ENCODE measurements at regions not wholly inside any gene's neighbourhood (a gene's known extent, or its start where the extent isn't known, plus 50 kb on each side); places are given as distances from the start of the nearest gene placed in this dataset.

DNA sequence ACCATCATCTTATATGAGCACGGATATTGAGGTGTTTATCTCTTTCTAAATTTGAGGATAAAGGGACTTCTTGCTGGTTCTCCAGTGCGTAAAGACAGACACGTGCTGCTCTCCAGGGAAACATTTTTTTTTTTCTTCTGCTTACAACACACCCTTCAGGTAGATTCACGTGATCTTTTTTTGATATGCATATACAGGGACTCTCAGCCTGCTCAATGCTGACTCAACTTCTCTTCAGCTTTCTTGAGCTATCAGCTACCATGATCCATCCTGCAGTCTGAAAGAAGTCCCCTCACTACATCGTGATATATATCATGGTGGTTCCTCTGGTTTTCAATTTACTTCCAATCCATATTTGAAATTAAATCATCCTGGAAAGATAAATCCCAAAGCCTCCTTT is 87.1 kb upstream of the SLITRK3 start:
- H3K14ac ChIP-seq (ENCODE audit: low read length), result no peak overlapping the region
- no peaks in the 10 kb centered on the region for H3K79me2 ChIP-seq (ENCODE audit: control insufficient read depth, insufficient read depth, low read length, poor library complexity)
- WGBS (ENCODE audit: extremely low coverage, insufficient coverage, insufficient read length), result no CpG with 5 or more reads among the region's 5 CpGs
- H2AK5ac ChIP-seq (ENCODE audit: low read length), result no peak overlapping the region
- H3K4me1 ChIP-seq (ENCODE audit: control insufficient read depth in 1 of 2, insufficient read depth in 2 of 2, low read length in 2 of 2), result no peaks in the 10 kb centered on the region
- H3K4me3 ChIP-seq (ENCODE audit: low read depth, low read length), result no peak overlapping the region
- no peaks in the 10 kb centered on the region for H3K9me3 ChIP-seq (ENCODE audit: insufficient read depth, low read depth, low read length)
- no peak overlapping the region for H3K23ac ChIP-seq (ENCODE audit: low read length)
- H3K18ac ChIP-seq (ENCODE audit: low read length), result no peak overlapping the region
- H4K8ac ChIP-seq (ENCODE audit: low read depth, low read length), result no peak overlapping the region
- no peaks in the 10 kb centered on the region for H3K27me3 ChIP-seq (ENCODE audit: insufficient read depth, low read length)
- H3K9ac ChIP-seq (ENCODE audit: low read length), result no peak overlapping the region
- H2BK12ac ChIP-seq (ENCODE audit: low read length), result no peak overlapping the region
- H4K91ac ChIP-seq (ENCODE audit: low read depth, low read length), result no peak overlapping the region
- H3K4me2 ChIP-seq (ENCODE audit: low read length), result no peak overlapping the region
- no peak for DNase-seq
- H3K4ac ChIP-seq (ENCODE audit: low read depth, low read length), result no peak overlapping the region
- H2BK120ac ChIP-seq (ENCODE audit: insufficient read depth, low read length, poor library complexity), result no peak overlapping the region
- H3K79me1 ChIP-seq (ENCODE audit: low read length), result no peaks in the 10 kb centered on the region
- no peaks in the 10 kb centered on the region for H3K36me3 ChIP-seq (ENCODE audit: control insufficient read depth in 1 of 2, insufficient read depth in 2 of 2, low read length in 2 of 2)
- no peak overlapping the region for H2BK5ac ChIP-seq (ENCODE audit: low read depth, low read length, poor library complexity)
- no peak overlapping the region for H4K12ac ChIP-seq (ENCODE audit: low read depth, low read length)
- no peak overlapping the region for H2AFZ ChIP-seq (ENCODE audit: insufficient read depth, low read length, poor library complexity)
- no peak overlapping the region for H3K27ac ChIP-seq (ENCODE audit: low read depth, low read length)

DNA sequence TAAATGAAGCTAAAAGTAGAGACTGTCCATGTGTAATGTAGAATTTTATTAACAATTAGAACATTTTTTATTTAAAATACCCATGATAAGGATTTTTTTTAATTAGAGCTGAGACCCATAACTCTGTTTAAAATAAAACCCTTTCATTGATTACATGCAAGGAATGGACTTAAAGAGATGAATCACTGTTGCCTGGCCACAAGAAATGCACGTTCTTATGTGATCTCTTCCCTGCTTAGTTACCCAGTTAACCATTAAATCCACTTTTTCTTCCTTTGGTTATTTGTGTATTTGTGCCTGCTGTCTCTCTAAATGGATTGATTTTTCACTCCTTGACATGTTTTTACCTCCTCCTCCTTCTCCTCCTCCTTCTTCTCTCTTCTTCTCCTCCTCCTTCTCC is 83.3 kb upstream of the SLITRK3 start:
- no CpG with 5 or more reads among the region's 1 CpG for WGBS (ENCODE audit: extremely low coverage, insufficient coverage, insufficient read length)
- no peak overlapping the region for H2AK5ac ChIP-seq (ENCODE audit: low read length)
- no peaks in the 10 kb centered on the region for H3K27me3 ChIP-seq (ENCODE audit: insufficient read depth, low read length)
- H2BK12ac ChIP-seq (ENCODE audit: low read length), result no peak overlapping the region
- no peak overlapping the region for H3K4me3 ChIP-seq (ENCODE audit: low read depth, low read length)
- no peak overlapping the region for H4K91ac ChIP-seq (ENCODE audit: low read depth, low read length)
- H3K79me2 ChIP-seq (ENCODE audit: control insufficient read depth, insufficient read depth, low read length, poor library complexity), result no peaks in the 10 kb centered on the region
- H3K9me3 ChIP-seq (ENCODE audit: insufficient read depth, low read depth, low read length), result no peaks in the 10 kb centered on the region
- no peak overlapping the region for H3K23ac ChIP-seq (ENCODE audit: low read length)
- no peak overlapping the region for H3K14ac ChIP-seq (ENCODE audit: low read length)
- no peaks in the 10 kb centered on the region for H3K36me3 ChIP-seq (ENCODE audit: control insufficient read depth in 1 of 2, insufficient read depth in 2 of 2, low read length in 2 of 2)
- H2AFZ ChIP-seq (ENCODE audit: insufficient read depth, low read length, poor library complexity), result no peak overlapping the region
- H3K4me1 ChIP-seq (ENCODE audit: control insufficient read depth in 1 of 2, insufficient read depth in 2 of 2, low read length in 2 of 2), result no peaks in the 10 kb centered on the region
- no peak overlapping the region for H3K4ac ChIP-seq (ENCODE audit: low read depth, low read length)
- H3K9ac ChIP-seq (ENCODE audit: low read length), result no peak overlapping the region
- H2BK5ac ChIP-seq (ENCODE audit: low read depth, low read length, poor library complexity), result no peak overlapping the region
- no peaks in the 10 kb centered on the region for H3K79me1 ChIP-seq (ENCODE audit: low read length)
- H4K12ac ChIP-seq (ENCODE audit: low read depth, low read length), result no peak overlapping the region
- no peak for DNase-seq
- H2BK120ac ChIP-seq (ENCODE audit: insufficient read depth, low read length, poor library complexity), result no peak overlapping the region
- H4K8ac ChIP-seq (ENCODE audit: low read depth, low read length), result no peak overlapping the region
- no peak overlapping the region for H3K4me2 ChIP-seq (ENCODE audit: low read length)
- H3K27ac ChIP-seq (ENCODE audit: low read depth, low read length), result no peak overlapping the region
- no peak overlapping the region for H3K18ac ChIP-seq (ENCODE audit: low read length)

DNA sequence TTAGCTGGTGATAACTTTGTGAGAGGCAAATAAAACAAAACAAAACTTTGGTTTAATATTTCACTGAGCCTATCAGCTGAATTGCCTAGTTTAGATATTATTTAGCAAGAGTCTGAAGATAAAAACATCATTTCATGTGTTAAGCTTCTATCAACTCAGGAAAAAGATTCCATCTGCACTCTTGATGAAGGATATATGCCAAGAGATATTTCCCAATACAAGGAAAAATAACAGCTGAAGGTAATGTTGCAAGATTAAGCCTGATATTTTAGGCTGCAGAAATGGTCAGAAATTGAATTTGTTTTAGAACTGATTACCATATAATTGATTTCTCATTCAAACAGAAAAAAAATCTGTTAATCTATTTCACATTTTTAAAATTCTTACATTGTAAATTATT is 77.2 kb upstream of the SLITRK3 start:
- H3K27me3 ChIP-seq (ENCODE audit: insufficient read depth, low read length), result no peaks in the 10 kb centered on the region
- no peaks in the 10 kb centered on the region for H3K79me1 ChIP-seq (ENCODE audit: low read length)
- H3K9ac ChIP-seq (ENCODE audit: low read length), result no peak overlapping the region
- no peak overlapping the region for H4K91ac ChIP-seq (ENCODE audit: low read depth, low read length)
- no peak overlapping the region for H3K18ac ChIP-seq (ENCODE audit: low read length)
- no peak overlapping the region for H2AK5ac ChIP-seq (ENCODE audit: low read length)
- H3K4me3 ChIP-seq (ENCODE audit: low read depth, low read length), result no peak overlapping the region
- H3K14ac ChIP-seq (ENCODE audit: low read length), result no peak overlapping the region
- H3K9me3 ChIP-seq (ENCODE audit: insufficient read depth, low read depth, low read length), result no peaks in the 10 kb centered on the region
- DNase-seq, result no peak
- H3K27ac ChIP-seq (ENCODE audit: low read depth, low read length), result no peak overlapping the region
- no peak overlapping the region for H2AFZ ChIP-seq (ENCODE audit: insufficient read depth, low read length, poor library complexity)
- H3K36me3 ChIP-seq (ENCODE audit: control insufficient read depth in 1 of 2, insufficient read depth in 2 of 2, low read length in 2 of 2), result no peaks in the 10 kb centered on the region
- H3K4me1 ChIP-seq (ENCODE audit: control insufficient read depth in 1 of 2, insufficient read depth in 2 of 2, low read length in 2 of 2), result no peaks in the 10 kb centered on the region
- no peak overlapping the region for H2BK5ac ChIP-seq (ENCODE audit: low read depth, low read length, poor library complexity)
- no peak overlapping the region for H2BK12ac ChIP-seq (ENCODE audit: low read length)
- H2BK120ac ChIP-seq (ENCODE audit: insufficient read depth, low read length, poor library complexity), result no peak overlapping the region
- H3K23ac ChIP-seq (ENCODE audit: low read length), result no peak overlapping the region
- no peak overlapping the region for H3K4ac ChIP-seq (ENCODE audit: low read depth, low read length)
- no peak overlapping the region for H4K12ac ChIP-seq (ENCODE audit: low read depth, low read length)
- H4K8ac ChIP-seq (ENCODE audit: low read depth, low read length), result no peak overlapping the region
- H3K79me2 ChIP-seq (ENCODE audit: control insufficient read depth, insufficient read depth, low read length, poor library complexity), result no peaks in the 10 kb centered on the region
- no peak overlapping the region for H3K4me2 ChIP-seq (ENCODE audit: low read length)

DNA sequence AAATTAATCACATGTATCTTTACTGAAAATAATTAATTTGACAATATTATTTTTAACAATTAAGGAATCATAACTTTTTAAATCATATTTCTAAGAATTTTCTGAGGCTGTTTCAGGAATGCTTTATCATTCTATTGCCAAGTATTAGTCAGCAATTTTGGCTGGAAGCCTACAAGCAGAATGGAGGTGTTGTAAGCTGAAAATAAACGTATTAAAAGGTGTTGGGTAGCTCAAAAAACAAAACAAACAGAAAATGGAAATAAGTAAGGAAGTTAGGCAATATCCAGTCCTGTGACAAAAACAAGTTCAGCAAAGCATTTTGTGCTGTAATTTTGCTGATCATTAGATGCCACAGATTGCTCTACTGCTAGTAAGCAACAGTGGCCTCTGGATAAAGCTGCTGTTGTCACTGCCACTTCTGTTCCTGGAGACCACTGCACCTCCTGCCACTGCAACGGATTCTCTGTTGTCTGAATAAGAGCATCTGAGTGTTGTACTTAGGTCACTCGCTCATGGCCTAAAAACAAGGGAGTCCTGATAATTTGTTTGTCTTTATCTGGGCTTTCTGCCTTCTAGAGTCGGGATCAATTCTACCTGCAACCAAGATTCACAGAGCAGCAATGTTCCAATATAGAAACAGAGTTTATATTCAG is 63.5 kb upstream of the SLITRK3 start:
- no peaks in the 10 kb centered on the region for H3K79me1 ChIP-seq (ENCODE audit: low read length)
- H3K4ac ChIP-seq (ENCODE audit: low read depth, low read length), result no peak overlapping the region
- H4K8ac ChIP-seq (ENCODE audit: low read depth, low read length), result no peak overlapping the region
- H3K27ac ChIP-seq (ENCODE audit: low read depth, low read length), result no peak overlapping the region
- H3K4me1 ChIP-seq (ENCODE audit: control insufficient read depth in 1 of 2, insufficient read depth in 2 of 2, low read length in 2 of 2), result no peaks in the 10 kb centered on the region
- no peaks in the 10 kb centered on the region for H3K27me3 ChIP-seq (ENCODE audit: insufficient read depth, low read length)
- H3K4me2 ChIP-seq (ENCODE audit: low read length), result no peak overlapping the region
- H3K14ac ChIP-seq (ENCODE audit: low read length), result no peak overlapping the region
- no CpG with 5 or more reads among the region's 4 CpGs for WGBS (ENCODE audit: extremely low coverage, insufficient coverage, insufficient read length)
- no peak overlapping the region for H2BK12ac ChIP-seq (ENCODE audit: low read length)
- H3K79me2 ChIP-seq (ENCODE audit: control insufficient read depth, insufficient read depth, low read length, poor library complexity), result no peaks in the 10 kb centered on the region
- H2BK5ac ChIP-seq (ENCODE audit: low read depth, low read length, poor library complexity), result no peak overlapping the region
- no peak for DNase-seq
- no peaks in the 10 kb centered on the region for H3K36me3 ChIP-seq (ENCODE audit: control insufficient read depth in 1 of 2, insufficient read depth in 2 of 2, low read length in 2 of 2)
- no peak overlapping the region for H2BK120ac ChIP-seq (ENCODE audit: insufficient read depth, low read length, poor library complexity)
- peak overlapping the region; percentile 23 for H3K9ac ChIP-seq (ENCODE audit: low read length)
- no peak overlapping the region for H3K4me3 ChIP-seq (ENCODE audit: low read depth, low read length)
- no peak overlapping the region for H4K12ac ChIP-seq (ENCODE audit: low read depth, low read length)
- H4K91ac ChIP-seq (ENCODE audit: low read depth, low read length), result no peak overlapping the region
- H3K18ac ChIP-seq (ENCODE audit: low read length), result no peak overlapping the region
- H2AK5ac ChIP-seq (ENCODE audit: low read length), result no peak overlapping the region
- no peak overlapping the region for H2AFZ ChIP-seq (ENCODE audit: insufficient read depth, low read length, poor library complexity)
- no peaks in the 10 kb centered on the region for H3K9me3 ChIP-seq (ENCODE audit: insufficient read depth, low read depth, low read length)
- no peak overlapping the region for H3K23ac ChIP-seq (ENCODE audit: low read length)

Data from trophoblast cell (in vitro differentiated cells and primary cell).